Mesothelial cell of epicardium (in vitro differentiated cells): ENCODE measurements at regions not wholly inside any gene's neighbourhood (a gene's known extent, or its start where the extent isn't known, plus 50 kb on each side); places are given as distances from the start of the nearest gene placed in this dataset.

Experiments
- DNase-seq, 2 experiments: peaks; one replicate each; pipeline ENCODE4 v3.0.0; 2021; ENCODE audit warnings: low spot score in 2 of 2; ENCODE audit not compliant: unreplicated experiment in 2 of 2
- H3K27ac Mint-ChIP-seq: 2 replicates; pipeline ENCODE4 v1.8.0; 2021; ENCODE audit warnings: mixed read lengths
- H3K27me3 Mint-ChIP-seq: 2 replicates; pipeline ENCODE4 v1.8.0; 2021; ENCODE audit warnings: low read depth, mixed read lengths
- H3K36me3 Mint-ChIP-seq: 2 replicates; pipeline ENCODE4 v1.8.0; 2021; ENCODE audit warnings: mixed read lengths
- H3K4me1 Mint-ChIP-seq: 2 replicates; pipeline ENCODE4 v1.8.0; 2021; ENCODE audit warnings: mixed read lengths
- H3K4me3 Mint-ChIP-seq: 2 replicates; pipeline ENCODE4 v1.8.0; 2021; ENCODE audit warnings: mild to moderate bottlenecking, moderate library complexity, mixed read lengths
- H3K9me3 Mint-ChIP-seq: 2 replicates; pipeline ENCODE4 v1.8.0; 2021; ENCODE audit warnings: mixed read lengths
- CTCF ChIP-seq: fragments of 200-600 bp; sonication (generic); IDR thresholded peaks from one replicate; pipeline ENCODE4 v1.5.0; 2021; ENCODE audit warnings: antibody characterized with exemption; ENCODE audit not compliant: unreplicated experiment

- no peaks in the 10 kb centered on the region for H3K36me3 Mint-ChIP-seq
- no peak for TF ChIP-seq CTCF
- H3K4me1 Mint-ChIP-seq, result peaks cover 41% of the 10 kb centered on the region
- H3K4me3 Mint-ChIP-seq, result no peak overlapping the region
- H3K9me3 Mint-ChIP-seq, result no peaks in the 10 kb centered on the region
- no peak for DNase-seq
- H3K27ac Mint-ChIP-seq, result no peak overlapping the region
- H3K27me3 Mint-ChIP-seq, result no peaks in the 10 kb centered on the region
Observed at GRCh38 chr3:28846971-28847478, 433.8 kb upstream of the RBMS3 start.

DNA sequence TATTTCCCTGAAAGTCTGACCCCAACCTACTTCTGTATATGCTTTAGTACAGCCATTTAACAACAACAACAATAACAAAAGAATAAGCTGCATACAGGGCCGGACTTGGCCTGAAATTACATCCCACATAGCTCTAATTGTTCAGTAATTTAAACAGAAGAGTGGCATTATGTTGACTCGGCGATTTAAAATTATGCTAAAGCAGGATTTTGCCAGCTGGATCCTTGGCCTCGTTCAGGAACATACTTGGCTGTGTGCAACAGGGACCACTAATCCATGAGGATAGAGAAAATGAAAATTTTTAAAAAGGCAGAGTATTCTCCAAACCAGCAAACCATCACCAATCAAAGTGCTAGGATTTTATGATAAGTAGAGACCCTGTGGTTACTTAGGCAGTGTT is 433.1 kb upstream of the RBMS3 start:
- Mint-ChIP-seq H3K36me3 (no peaks in the 10 kb centered on the region), H3K4me3 (no peak overlapping the region), H3K9me3 (no peaks in the 10 kb centered on the region), H3K27me3 (no peaks in the 10 kb centered on the region), H3K4me1 (peaks cover 40% of the 10 kb centered on the region), H3K27ac (no peak overlapping the region)
- DNase-seq, result no peak
- TF ChIP-seq CTCF, result no peak

- Mint-ChIP-seq H3K4me3 (no peak overlapping the region), H3K27ac (peak overlapping the region; percentile 92), H3K36me3 (no peaks in the 10 kb centered on the region), H3K27me3 (no peaks in the 10 kb centered on the region), H3K4me1 (peaks cover 41% of the 10 kb centered on the region), H3K9me3 (no peaks in the 10 kb centered on the region)
- TF ChIP-seq CTCF, result no peak
- no peak for DNase-seq
Observed at GRCh38 chr3:28850186-28850585, 430.7 kb upstream of the RBMS3 start.

DNA sequence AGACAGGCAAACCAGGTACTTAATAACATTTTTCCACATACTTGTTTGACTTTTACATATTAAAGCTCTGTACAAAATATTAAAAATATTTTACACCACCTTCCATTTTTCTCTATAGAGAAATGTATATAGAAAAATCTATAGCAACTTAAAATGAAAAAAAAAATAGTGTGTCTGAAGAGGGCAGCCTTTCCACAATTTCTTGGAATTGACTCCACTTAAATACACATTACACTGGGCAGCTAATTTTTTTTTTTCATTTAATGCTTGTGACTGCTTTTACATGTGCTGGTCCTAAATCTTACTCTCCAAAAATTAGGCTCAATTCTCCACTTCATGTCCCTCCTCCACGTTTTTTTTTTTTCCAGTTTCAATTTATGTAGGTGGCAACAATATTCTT is 427.0 kb upstream of the RBMS3 start:
- TF ChIP-seq CTCF, result no peak
- peaks cover 41% of the 10 kb centered on the region for H3K4me1 Mint-ChIP-seq
- peaks cover 5% of the 10 kb centered on the region for H3K9me3 Mint-ChIP-seq
- DNase-seq, result no peak
- H3K27me3 Mint-ChIP-seq, result no peaks in the 10 kb centered on the region
- no peak overlapping the region for H3K27ac Mint-ChIP-seq
- H3K4me3 Mint-ChIP-seq, result no peak overlapping the region
- no peaks in the 10 kb centered on the region for H3K36me3 Mint-ChIP-seq

- no peak overlapping the region for H3K4me3 Mint-ChIP-seq
- H3K27ac Mint-ChIP-seq, result no peak overlapping the region
- no peaks in the 10 kb centered on the region for H3K36me3 Mint-ChIP-seq
- no peaks in the 10 kb centered on the region for H3K27me3 Mint-ChIP-seq
- TF ChIP-seq CTCF, result no peak
- peaks cover 5% of the 10 kb centered on the region for H3K9me3 Mint-ChIP-seq
- peaks cover 20% of the 10 kb centered on the region for H3K4me1 Mint-ChIP-seq
- no peak for DNase-seq
Observed at GRCh38 chr3:28856796-28857195, 424.1 kb upstream of the RBMS3 start.

DNA sequence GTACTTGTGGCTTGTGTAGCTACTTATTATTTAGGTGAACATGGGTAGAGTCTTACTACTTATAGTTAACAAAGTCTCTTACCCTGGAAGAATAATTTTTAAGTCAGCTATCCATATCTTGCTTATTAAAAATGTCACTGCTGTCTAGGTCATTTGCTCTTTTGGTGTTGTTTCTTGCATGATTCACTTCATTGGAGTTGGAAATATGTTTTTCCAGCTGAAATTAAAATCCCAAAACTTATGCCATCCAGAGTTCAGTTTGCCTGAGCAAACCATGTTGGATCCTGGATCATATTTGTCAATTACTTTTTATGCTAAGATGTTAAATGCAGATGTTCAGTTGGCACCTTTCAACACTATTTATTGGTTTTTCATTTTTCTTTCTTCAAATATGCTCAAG is 421.0 kb upstream of the RBMS3 start:
- Mint-ChIP-seq H3K9me3 (peaks cover 5% of the 10 kb centered on the region), H3K4me3 (no peak overlapping the region), H3K27me3 (no peaks in the 10 kb centered on the region), H3K4me1 (peaks cover 15% of the 10 kb centered on the region), H3K27ac (no peak overlapping the region), H3K36me3 (no peaks in the 10 kb centered on the region)
- TF ChIP-seq CTCF, result no peak
- no peak for DNase-seq
